CD4-positive, alpha-beta T cell treated with Interferon alpha-2 for 1 hour (primary cell): ENCODE measurements at regions not wholly inside any gene's neighbourhood (a gene's known extent, or its start where the extent isn't known, plus 50 kb on each side); places are given as distances from the start of the nearest gene placed in this dataset.
"Not testable (repeated sequence)": the region's sequence is repeated elsewhere in the genome, so short reads cannot be mapped to it uniquely, and the experiment has no call there.

Experiments used
- DNase-seq, 2 donors: peaks; one replicate each; pipeline ENCODE4 v3.0.0-alpha.2; 2020 to 2022

GRCh38 chr9:1505489-1505888 lies 455.3 kb downstream of the DMRT2 start:
- DNase-seq: no peak

- no peak for DNase-seq
Measured at GRCh38 chr9:1510712-1511111, 460.6 kb downstream of the DMRT2 start.

GRCh38 chr9:1513105-1513504 lies 462.9 kb downstream of the DMRT2 start:
- DNase-seq: no peak

- no peak for DNase-seq
Measured at GRCh38 chr9:1514250-1514649, 464.1 kb downstream of the DMRT2 start.

- DNase-seq: no peak
Measured at GRCh38 chr9:1514776-1515363, 464.7 kb downstream of the DMRT2 start.

- no peak for DNase-seq
Measured at GRCh38 chr9:1515557-1515956, 465.4 kb downstream of the DMRT2 start.

- DNase-seq: no peak
Measured at GRCh38 chr9:1521547-1521946, 471.4 kb downstream of the DMRT2 start.

- DNase-seq: no peak
Measured at GRCh38 chr9:1522219-1522767, 472.1 kb downstream of the DMRT2 start.

GRCh38 chr9:1528456-1528855 lies 478.3 kb downstream of the DMRT2 start:
- DNase-seq: no peak

GRCh38 chr9:1530696-1531095 lies 480.5 kb downstream of the DMRT2 start:
- no peak for DNase-seq

- no peak for DNase-seq
Measured at GRCh38 chr9:1531424-1531823, 481.3 kb downstream of the DMRT2 start.

GRCh38 chr9:1532171-1532570 lies 482.0 kb downstream of the DMRT2 start:
- DNase-seq: no peak

- no peak for DNase-seq
Measured at GRCh38 chr9:1535051-1535450, 480.1 kb upstream of the SMARCA2 start.

- DNase-seq: no peak
Measured at GRCh38 chr9:1535599-1535998, 479.5 kb upstream of the SMARCA2 start.

- DNase-seq: no peak
Measured at GRCh38 chr9:1536522-1537170, 478.5 kb upstream of the SMARCA2 start.

- DNase-seq: no peak
Measured at GRCh38 chr9:1538301-1538700, 476.8 kb upstream of the SMARCA2 start.

- DNase-seq: no peak
Measured at GRCh38 chr9:1539216-1539615, 475.9 kb upstream of the SMARCA2 start.

GRCh38 chr9:1550636-1551035 lies 464.5 kb upstream of the SMARCA2 start:
- DNase-seq: no peak

GRCh38 chr9:1554081-1555035 lies 460.8 kb upstream of the SMARCA2 start:
- no peak for DNase-seq

GRCh38 chr9:1558666-1559065 lies 456.5 kb upstream of the SMARCA2 start:
- not testable (repeated sequence) for DNase-seq

- no peak for DNase-seq
Measured at GRCh38 chr9:1575939-1576338, 439.2 kb upstream of the SMARCA2 start.

- no peak for DNase-seq
Measured at GRCh38 chr9:1580215-1580614, 434.9 kb upstream of the SMARCA2 start.

GRCh38 chr9:1581926-1582325 lies 433.2 kb upstream of the SMARCA2 start:
- DNase-seq: no peak

- DNase-seq: no peak
Measured at GRCh38 chr9:1591310-1591709, 423.8 kb upstream of the SMARCA2 start.
